GM23248 (cell line): ENCODE measurements at regions not wholly inside any gene's neighbourhood (a gene's known extent, or its start where the extent isn't known, plus 50 kb on each side); places are given as distances from the start of the nearest gene placed in this dataset.
A peak's percentile ranks its signal among the peaks of the same experiment; 100 is the strongest.

Source experiments
- DNase-seq: peaks from one replicate; pipeline ENCODE4 v3.0.0-alpha.2; 2015
- H2AFZ ChIP-seq: fragments of 200-600 bp; sonication (generic); 2 replicates; pipeline ENCODE4 v1.6.1; 2016; ENCODE audit warnings: antibody characterized with exemption
- H3F3A ChIP-seq: fragments of 200-600 bp; sonication (generic); 2 replicates; pipeline ENCODE4 v1.6.1; 2016; ENCODE audit warnings: mild to moderate bottlenecking, antibody characterized with exemption, mixed run types; ENCODE audit not compliant: insufficient read depth
- H3K27ac ChIP-seq: fragments of 200-600 bp; sonication (generic); 2 replicates; pipeline ENCODE4 v1.5.1; 2016; ENCODE audit warnings: mild to moderate bottlenecking
- H3K27me3 ChIP-seq: fragments of 200-600 bp; sonication (generic); replicated peaks from 2 replicates; pipeline ENCODE4 v1.6.1; 2016; ENCODE audit warnings: mild to moderate bottlenecking; ENCODE audit not compliant: insufficient read depth
- H3K36me3 ChIP-seq: fragments of 200-600 bp; sonication (generic); 2 replicates; pipeline ENCODE4 v1.6.1; 2016; ENCODE audit warnings: low read depth, mild to moderate bottlenecking
- H3K4me1 ChIP-seq: fragments of 200-600 bp; sonication (generic); 2 replicates; pipeline ENCODE4 v1.6.1; 2016; ENCODE audit warnings: mild to moderate bottlenecking; ENCODE audit not compliant: insufficient read depth
- H3K4me2 ChIP-seq: fragments of 200-600 bp; sonication (generic); one replicate; pipeline ENCODE4 v1.6.1; 2016; ENCODE audit warnings: mild to moderate bottlenecking; ENCODE audit not compliant: unreplicated experiment
- H3K4me3 ChIP-seq: fragments of 200-600 bp; sonication (generic); 2 replicates; pipeline ENCODE4 v1.5.1; 2016; ENCODE audit warnings: mild to moderate bottlenecking
- H3K79me2 ChIP-seq: fragments of 200-600 bp; sonication (generic); 2 replicates; pipeline ENCODE4 v1.6.1; 2016; ENCODE audit warnings: mild to moderate bottlenecking; ENCODE audit not compliant: insufficient read depth
- H3K9ac ChIP-seq: fragments of 200-600 bp; sonication (generic); 2 replicates; pipeline ENCODE4 v1.6.1; 2016; ENCODE audit warnings: mild to moderate bottlenecking
- H3K9me2 ChIP-seq: fragments of 200-600 bp; sonication (generic); 2 replicates; pipeline ENCODE4 v1.6.1; 2016; ENCODE audit warnings: mixed run types, mild to moderate bottlenecking, moderate library complexity; ENCODE audit not compliant: insufficient read depth
- H3K9me3 ChIP-seq: fragments of 200-600 bp; sonication (generic); one replicate; pipeline ENCODE4 v1.6.1; 2017; ENCODE audit warnings: low read depth
- H4K20me1 ChIP-seq: fragments of 200-600 bp; sonication (generic); 2 replicates; pipeline ENCODE4 v1.6.0; 2016; ENCODE audit not compliant: insufficient read depth
- EZH2 ChIP-seq: fragments of 200-600 bp; sonication (generic); IDR thresholded peaks from 2 replicates; pipeline ENCODE4 v1.6.1; 2018; ENCODE audit warnings: antibody characterized with exemption, mild to moderate bottlenecking; ENCODE audit not compliant: insufficient read depth, poor library complexity, severe bottlenecking
- EZH2phosphoT487 ChIP-seq: fragments of 200-600 bp; sonication (generic); IDR thresholded peaks from 2 replicates; pipeline ENCODE4 v1.6.1; 2018; ENCODE audit warnings: antibody characterized with exemption, moderate library complexity, mild to moderate bottlenecking, low read depth; ENCODE audit not compliant: insufficient read depth
- WGBS, 2 experiments: methylation state at CpG; one replicate each; pipeline ENCODE4 v1.1.6; 2015 to 2017; ENCODE audit warnings: low lambda C conversion rate in 2 of 2, low coverage in 1 of 2; ENCODE audit errors: missing lambda C conversion rate in 2 of 2; 5-methylcytosine and 5-hydroxymethylcytosine counted together
- in situ Hi-C: fragments of 300-500 bp; cut with MboI; formaldehyde crosslinking; loops from 2 replicates; pipeline ENCODE4 v1.15.0; 2020

GRCh38 chr9:108142504-108143201, 653.1 kb upstream of the KLF4 start:
- Histone ChIP-seq H3K9me3 (no peaks in the 10 kb centered on the region), H3K27me3 (no peaks in the 10 kb centered on the region), H3K36me3 (no peaks in the 10 kb centered on the region), H3K79me2 (no peaks in the 10 kb centered on the region), H2AFZ (peak overlapping the region; percentile 72), H4K20me1 (no peaks in the 10 kb centered on the region), H3K9me2 (no peaks in the 10 kb centered on the region), H3K4me3 (peak overlapping the region; percentile 36; the same call in 1 of the 2 replicates), H3K4me2 (peak overlapping the region; percentile 56), H3F3A (peaks cover 25% of the 10 kb centered on the region), H3K27ac (peak overlapping the region; percentile 63), H3K9ac (peak overlapping the region; percentile 18; the same call in 1 of the 2 replicates), H3K4me1 (peaks cover 17% of the 10 kb centered on the region)
- DNase-seq = peak; percentile 83
- 10 to 11% methylated on average over 10 of the region's 10 CpGs for WGBS, 2 experiments
- no peak for TF ChIP-seq EZH2
- no peak for TF ChIP-seq EZH2phosphoT487
- in situ Hi-C loops = no loop called here

GRCh38 chr9:108142142-108142503, 652.6 kb upstream of the KLF4 start:
- Histone ChIP-seq H3K9ac (0 out of 2 replicates have a peak overlapping the region, but pooled peaks have one; percentile 17), H3K4me1 (peaks cover 17% of the 10 kb centered on the region), H3K4me2 (peak overlapping the region; percentile 56), H2AFZ (peak overlapping the region; percentile 72), H3K36me3 (no peaks in the 10 kb centered on the region), H3K4me3 (no peak overlapping the region), H3K27ac (peak overlapping the region; percentile 63), H3K9me3 (no peaks in the 10 kb centered on the region), H3F3A (peaks cover 25% of the 10 kb centered on the region), H3K79me2 (no peaks in the 10 kb centered on the region), H4K20me1 (no peaks in the 10 kb centered on the region), H3K27me3 (no peaks in the 10 kb centered on the region), H3K9me2 (no peaks in the 10 kb centered on the region)
- 33 to 45% methylated on average over 2 of the region's 2 CpGs for WGBS, 2 experiments
- in situ Hi-C loops = no loop called here
- no peak for TF ChIP-seq EZH2
- TF ChIP-seq EZH2phosphoT487 = no peak
- DNase-seq = no peak

GRCh38 chr9:108139900-108140299, 650.3 kb upstream of the KLF4 start:
- Histone ChIP-seq H3F3A (peaks cover 25% of the 10 kb centered on the region), H3K9me2 (no peaks in the 10 kb centered on the region), H3K9ac (no peak overlapping the region), H3K36me3 (no peaks in the 10 kb centered on the region), H2AFZ (no peak overlapping the region), H3K79me2 (no peaks in the 10 kb centered on the region), H3K27ac (no peak overlapping the region), H3K4me3 (no peak overlapping the region), H3K4me1 (peaks cover 17% of the 10 kb centered on the region), H4K20me1 (no peaks in the 10 kb centered on the region), H3K27me3 (no peaks in the 10 kb centered on the region), H3K4me2 (no peak overlapping the region), H3K9me3 (no peaks in the 10 kb centered on the region)
- no peak for DNase-seq
- in situ Hi-C loops = no loop called here
- no peak for TF ChIP-seq EZH2
- TF ChIP-seq EZH2phosphoT487 = no peak
- 67 to 76% methylated on average over 2 of the region's 2 CpGs for WGBS, 2 experiments

GRCh38 chr9:108138516-108138915, 648.9 kb upstream of the KLF4 start:
- Histone ChIP-seq H2AFZ (no peak overlapping the region), H3F3A (peaks cover 17% of the 10 kb centered on the region), H3K9me2 (no peaks in the 10 kb centered on the region), H3K9me3 (no peaks in the 10 kb centered on the region), H3K4me3 (no peak overlapping the region), H3K9ac (no peak overlapping the region), H3K27ac (no peak overlapping the region), H3K36me3 (no peaks in the 10 kb centered on the region), H3K4me2 (no peak overlapping the region), H3K4me1 (peaks cover 17% of the 10 kb centered on the region), H3K79me2 (no peaks in the 10 kb centered on the region), H4K20me1 (no peaks in the 10 kb centered on the region), H3K27me3 (no peaks in the 10 kb centered on the region)
- TF ChIP-seq EZH2 (no peak), EZH2phosphoT487 (no peak)
- DNase-seq = no peak
- WGBS, 2 experiments = 34 to 36% methylated on average over 2 of the region's 2 CpGs
- in situ Hi-C loops = no loop called here
